Endothelial cell (in vitro differentiated cells): ENCODE measurements at regions not wholly inside any gene's neighbourhood (a gene's known extent, or its start where the extent isn't known, plus 50 kb on each side); places are given as distances from the start of the nearest gene placed in this dataset.

Experiments used
- DNase-seq: peaks from one replicate; pipeline ENCODE4 v3.0.0; 2021; ENCODE audit warnings: low spot score
- H3K27ac Mint-ChIP-seq: one replicate; pipeline ENCODE4 v1.8.0; 2021; ENCODE audit warnings: mixed read lengths, inconsistent platforms; ENCODE audit not compliant: unreplicated experiment
- H3K27me3 Mint-ChIP-seq: one replicate; pipeline ENCODE4 v1.8.0; 2021; ENCODE audit warnings: mild to moderate bottlenecking, moderate library complexity, mixed read lengths, inconsistent platforms; ENCODE audit not compliant: unreplicated experiment
- H3K36me3 Mint-ChIP-seq: one replicate; pipeline ENCODE4 v1.8.0; 2021; ENCODE audit warnings: mild to moderate bottlenecking, low read depth, mixed read lengths, inconsistent platforms; ENCODE audit not compliant: unreplicated experiment
- H3K4me1 Mint-ChIP-seq: one replicate; pipeline ENCODE4 v1.8.0; 2021; ENCODE audit warnings: mild to moderate bottlenecking, mixed read lengths, inconsistent platforms; ENCODE audit not compliant: unreplicated experiment
- H3K4me3 Mint-ChIP-seq: one replicate; pipeline ENCODE4 v1.8.0; 2021; ENCODE audit warnings: mild to moderate bottlenecking, mixed read lengths, inconsistent platforms; ENCODE audit not compliant: unreplicated experiment
- H3K9me3 Mint-ChIP-seq: one replicate; pipeline ENCODE4 v1.8.0; 2021; ENCODE audit warnings: mixed read lengths, inconsistent platforms; ENCODE audit not compliant: unreplicated experiment
- CTCF ChIP-seq: fragments of 200-600 bp; sonication (generic); IDR thresholded peaks from one replicate; pipeline ENCODE4 v1.5.0; 2021; ENCODE audit warnings: antibody characterized with exemption; ENCODE audit not compliant: unreplicated experiment

DNA sequence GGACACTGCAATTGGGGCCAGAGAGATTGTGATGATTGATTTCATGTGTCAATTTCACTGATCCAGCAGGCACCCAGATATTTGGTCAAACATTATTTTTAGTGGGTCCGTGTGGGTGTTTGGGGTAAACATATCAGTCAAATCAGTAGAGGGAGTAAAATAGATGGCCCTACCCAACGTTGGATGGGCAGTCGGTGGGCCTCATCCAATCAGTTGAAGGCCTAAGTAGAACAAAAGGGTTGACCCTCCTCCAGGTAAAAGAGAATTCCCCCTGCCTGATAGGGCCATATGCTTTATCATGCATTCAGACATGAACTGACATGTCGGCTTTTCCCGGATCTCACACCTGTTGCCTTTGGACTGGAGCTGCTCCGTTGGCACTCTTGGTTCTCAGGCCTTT lies 195.1 kb upstream of the CAND1 start:
- DNase-seq = no peak
- H3K27me3 Mint-ChIP-seq = peaks cover 13% of the 10 kb centered on the region
- no peaks in the 10 kb centered on the region for H3K9me3 Mint-ChIP-seq
- H3K4me3 Mint-ChIP-seq = no peak overlapping the region
- peaks cover 8% of the 10 kb centered on the region for H3K4me1 Mint-ChIP-seq
- no peak for TF ChIP-seq CTCF
- no peak overlapping the region for H3K27ac Mint-ChIP-seq
- H3K36me3 Mint-ChIP-seq = no peaks in the 10 kb centered on the region

GRCh38 chr12:67077617-67078016 lies 191.5 kb upstream of the CAND1 start:
- H3K4me3 Mint-ChIP-seq = no peak overlapping the region
- TF ChIP-seq CTCF = no peak
- no peaks in the 10 kb centered on the region for H3K9me3 Mint-ChIP-seq
- no peak overlapping the region for H3K27ac Mint-ChIP-seq
- H3K27me3 Mint-ChIP-seq = no peaks in the 10 kb centered on the region
- H3K4me1 Mint-ChIP-seq = no peaks in the 10 kb centered on the region
- DNase-seq = no peak
- H3K36me3 Mint-ChIP-seq = no peaks in the 10 kb centered on the region

DNA sequence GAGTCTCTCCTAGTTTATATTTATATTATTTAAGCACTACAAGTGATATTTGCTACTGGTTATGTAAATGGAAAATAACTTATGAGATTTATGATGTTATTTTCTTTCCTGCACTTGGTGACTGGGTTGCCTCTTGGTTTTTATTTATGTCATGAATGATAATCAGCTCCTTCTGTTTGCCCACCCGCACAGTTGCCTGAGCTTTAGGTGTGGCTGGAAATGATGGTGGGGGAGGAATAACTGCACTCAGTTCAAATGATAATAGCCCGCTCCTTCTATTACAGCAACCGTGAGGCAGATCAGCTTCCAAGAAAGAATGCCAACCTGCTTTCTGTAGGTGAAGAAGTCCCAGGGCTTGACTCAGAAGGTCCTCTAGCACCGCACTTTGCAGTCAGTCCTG lies 190.2 kb upstream of the CAND1 start:
- H3K36me3 Mint-ChIP-seq = no peaks in the 10 kb centered on the region
- H3K4me3 Mint-ChIP-seq = no peak overlapping the region
- H3K9me3 Mint-ChIP-seq = no peaks in the 10 kb centered on the region
- no peaks in the 10 kb centered on the region for H3K4me1 Mint-ChIP-seq
- no peak for TF ChIP-seq CTCF
- no peak overlapping the region for H3K27ac Mint-ChIP-seq
- no peaks in the 10 kb centered on the region for H3K27me3 Mint-ChIP-seq
- no peak for DNase-seq

- no peak overlapping the region for H3K27ac Mint-ChIP-seq
- no peaks in the 10 kb centered on the region for H3K36me3 Mint-ChIP-seq
- no peak overlapping the region for H3K4me3 Mint-ChIP-seq
- no peaks in the 10 kb centered on the region for H3K4me1 Mint-ChIP-seq
- H3K9me3 Mint-ChIP-seq = no peaks in the 10 kb centered on the region
- no peaks in the 10 kb centered on the region for H3K27me3 Mint-ChIP-seq
- DNase-seq = no peak
- no peak for TF ChIP-seq CTCF
These were observed 188.5 kb upstream of the CAND1 start for GRCh38 chr12:67080637-67081036.

DNA sequence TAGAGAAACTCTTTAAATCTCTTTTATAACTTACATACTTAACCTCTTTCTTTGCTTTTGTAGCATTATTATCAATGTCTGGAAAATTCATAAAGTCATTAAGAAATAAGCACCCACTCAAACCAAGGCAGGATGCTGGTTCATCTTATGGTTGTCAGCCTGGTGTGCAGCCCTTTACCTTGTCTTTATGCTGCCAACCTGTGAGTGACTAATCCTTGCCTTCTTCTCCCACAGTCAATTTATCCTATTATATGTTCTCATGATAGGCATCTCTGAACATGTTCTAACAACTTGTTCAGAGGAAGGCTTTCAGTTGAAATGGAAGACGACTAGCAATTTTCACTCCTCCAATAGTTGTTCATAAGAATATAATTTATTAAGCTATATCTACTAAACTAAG lies 186.9 kb upstream of the CAND1 start:
- TF ChIP-seq CTCF = no peak
- no peak overlapping the region for H3K27ac Mint-ChIP-seq
- H3K4me3 Mint-ChIP-seq = no peak overlapping the region
- H3K27me3 Mint-ChIP-seq = no peaks in the 10 kb centered on the region
- no peaks in the 10 kb centered on the region for H3K9me3 Mint-ChIP-seq
- H3K4me1 Mint-ChIP-seq = no peaks in the 10 kb centered on the region
- no peaks in the 10 kb centered on the region for H3K36me3 Mint-ChIP-seq
- no peak for DNase-seq
